SK-N-SH (cell line): ENCODE measurements at regions not wholly inside any gene's neighbourhood (a gene's known extent, or its start where the extent isn't known, plus 50 kb on each side); places are given as distances from the start of the nearest gene placed in this dataset.

Experiments
- CTCF ChIA-PET: fragments of 300-600, 350-600 bp; formaldehyde crosslinking; extraction: SDS; loops from one replicate; lab custom pipeline; 2021; lab: Yijun Ruan, JAX
- POLR2A ChIA-PET: fragments of 350-600 bp; sonication (Branson Sonifier 250); formaldehyde crosslinking; extraction: SDS; loops from one replicate; lab custom pipeline; 2020; ENCODE audit warnings: antibody characterized with exemption, inconsistent platforms; lab: Yijun Ruan, JAX
- DNase-seq: peaks from one replicate; pipeline ENCODE4 v3.0.0; 2012
- H2AFZ ChIP-seq: fragments of 200-600 bp; sonication (generic); 2 replicates; pipeline ENCODE4 v1.8.1; 2016; ENCODE audit warnings: antibody characterized with exemption, mild to moderate bottlenecking, low read depth
- H3F3A ChIP-seq: fragments of 200-600 bp; sonication (generic); replicated peaks from 2 replicates; pipeline ENCODE3; 2016; ENCODE audit warnings: antibody characterized with exemption, mild to moderate bottlenecking; ENCODE audit not compliant: insufficient read depth
- H3K27ac ChIP-seq, 2 experiments: fragments of 200-500 bp in 1 of 2; fragments of 200-600 bp in 1 of 2; sonication (Bioruptor generic) in 1 of 2; sonication (generic), shearing (Covaris generic) in 1 of 2; 2 replicates each; pipeline versions ENCODE4 v1.5.1 to v1.6.1; 2014 to 2016; ENCODE audit warnings: low read depth in 2 of 2, inconsistent platforms in 1 of 2, low read length in 1 of 2, mild to moderate bottlenecking in 1 of 2, mixed read lengths in 1 of 2
- H3K27me3 ChIP-seq: fragments of 200-600 bp; sonication (generic), shearing (Covaris generic); 2 replicates; pipeline ENCODE4 v1.6.1; 2016; ENCODE audit warnings: mixed run types; ENCODE audit not compliant: insufficient read depth
- H3K36me3 ChIP-seq, 2 experiments: fragments of 200-500 bp in 1 of 2; fragments of 200-600 bp in 1 of 2; sonication (Bioruptor generic) in 1 of 2; sonication (generic) in 1 of 2; replicated peaks in 1 of 2; 2 replicates each; pipeline versions ENCODE3 to v1.5.1; 2014 to 2016; ENCODE audit warnings: low read length in 1 of 2, mild to moderate bottlenecking in 1 of 2; ENCODE audit not compliant: insufficient read depth in 2 of 2, control insufficient read depth in 1 of 2
- H3K4me1 ChIP-seq, 2 experiments: fragments of 200-500 bp in 1 of 2; fragments of 200-600 bp in 1 of 2; sonication (Bioruptor generic) in 1 of 2; sonication (generic), shearing (Covaris generic) in 1 of 2; 2 replicates each; pipeline versions ENCODE4 v1.5.1 to v1.6.1; 2014 to 2016; ENCODE audit warnings: low read depth in 1 of 2, low read length in 1 of 2, mixed run types in 1 of 2; ENCODE audit not compliant: insufficient read depth in 2 of 2, control insufficient read depth in 1 of 2
- H3K4me2 ChIP-seq: fragments of 200-600 bp; sonication (generic), shearing (Covaris generic); 2 replicates; pipeline ENCODE4 v1.6.1; 2017; ENCODE audit warnings: mixed run types
- H3K4me3 ChIP-seq, 2 experiments: fragments of 200-500 bp in 1 of 2; fragments of 200-600 bp in 1 of 2; sonication (Bioruptor generic) in 1 of 2; sonication (generic), shearing (Covaris generic) in 1 of 2; 2 replicates each; pipeline versions ENCODE4 v1.5.1 to v1.8.1; 2014 to 2016; ENCODE audit warnings: low read depth in 2 of 2, inconsistent platforms in 1 of 2, low read length in 1 of 2, mild to moderate bottlenecking in 1 of 2, mixed read lengths in 1 of 2, moderate library complexity in 1 of 2
- H3K79me2 ChIP-seq: fragments of 200-600 bp; sonication (generic); 2 replicates; pipeline ENCODE4 v1.8.1; 2017; ENCODE audit warnings: mild to moderate bottlenecking; ENCODE audit not compliant: insufficient read depth
- H3K9ac ChIP-seq: fragments of 200-600 bp; sonication (generic); 2 replicates; pipeline ENCODE4 v1.6.1; 2017; ENCODE audit warnings: mixed run types
- H3K9me2 ChIP-seq: fragments of 200-600 bp; sonication (generic); 2 replicates; pipeline ENCODE4 v1.6.1; 2017; ENCODE audit warnings: mixed run types
- H3K9me3 ChIP-seq: fragments of 200-600 bp; sonication (generic); 2 replicates; pipeline ENCODE4 v1.6.1; 2017; ENCODE audit warnings: mixed run types, mild to moderate bottlenecking, moderate library complexity
- H4K20me1 ChIP-seq: fragments of 200-600 bp; sonication (generic); 2 replicates; pipeline ENCODE4 v1.6.1; 2017; ENCODE audit warnings: mild to moderate bottlenecking, mixed run types; ENCODE audit not compliant: insufficient read depth
- CHD2 ChIP-seq: fragments of 150-350 bp; IDR thresholded peaks from 2 replicates; pipeline ENCODE4 v1.6.1; 2018; ENCODE audit warnings: low read length; ENCODE audit not compliant: partially characterized antibody
- FOSL2 ChIP-seq: IDR thresholded peaks from 2 replicates; pipeline ENCODE4 v1.4.0; 2012; ENCODE audit warnings: low read depth, mild to moderate bottlenecking, moderate library complexity, borderline replicate concordance
- FOXJ3 ChIP-seq: sonication (generic); formaldehyde crosslinking; IDR thresholded peaks from 2 replicates; pipeline ENCODE4 v1.5.1; 2020; ENCODE audit warnings: mild to moderate bottlenecking, missing genetic modification reagents
- FOXM1 ChIP-seq: IDR thresholded peaks from 2 replicates; pipeline ENCODE4 v1.4.0; 2012; ENCODE audit warnings: low read depth, mild to moderate bottlenecking
- GATA2 ChIP-seq: sonication (generic); formaldehyde crosslinking; IDR thresholded peaks from 2 replicates; pipeline ENCODE4 v1.5.0; 2020; ENCODE audit warnings: mild to moderate bottlenecking, missing genetic modification reagents
- MEF2A ChIP-seq: IDR thresholded peaks from 2 replicates; pipeline ENCODE4 v1.4.0; 2012; ENCODE audit warnings: low read depth, borderline replicate concordance
- NFIC ChIP-seq: IDR thresholded peaks from 2 replicates; pipeline ENCODE4 v1.4.0; 2012; ENCODE audit warnings: borderline replicate concordance
- NRF1 ChIP-seq: IDR thresholded peaks from 2 replicates; pipeline ENCODE4 v1.6.1; 2012; ENCODE audit warnings: low read depth, mild to moderate bottlenecking, low read length
- PBX3 ChIP-seq: IDR thresholded peaks from 2 replicates; pipeline ENCODE4; 2012
- POLR2AphosphoS5 ChIP-seq: IDR thresholded peaks from 2 replicates; pipeline ENCODE4 v1.6.1; 2012; ENCODE audit warnings: low read depth, low read length
- RAD21 ChIP-seq: IDR thresholded peaks from 2 replicates; pipeline ENCODE4 v1.6.1; 2012; ENCODE audit warnings: mild to moderate bottlenecking, low read length
- RFX5 ChIP-seq: IDR thresholded peaks from 2 replicates; pipeline ENCODE4 v1.6.1; 2012; ENCODE audit warnings: mild to moderate bottlenecking, improper control_type of control experiment, low read length
- SIN3A ChIP-seq: IDR thresholded peaks from 2 replicates; pipeline ENCODE4 v1.6.1; 2012; ENCODE audit warnings: low read depth, mild to moderate bottlenecking, low read length, moderate library complexity, borderline replicate concordance
- SMC3 ChIP-seq: IDR thresholded peaks from 2 replicates; pipeline ENCODE4 v1.6.1; 2012; ENCODE audit warnings: low read depth, low read length, improper control_type of control experiment
- USF1 ChIP-seq: IDR thresholded peaks from 2 replicates; pipeline ENCODE4 v1.4.0; 2012; ENCODE audit warnings: low read depth, borderline replicate concordance
- YY1 ChIP-seq: IDR thresholded peaks from 2 replicates; pipeline ENCODE4 v1.4.0; 2012; ENCODE audit warnings: low read depth, mild to moderate bottlenecking
- WGBS: methylation state at CpG from one replicate; pipeline ENCODE4 v1.1.6; 2017; ENCODE audit warnings: low lambda C conversion rate; 5-methylcytosine and 5-hydroxymethylcytosine counted together
- TF ChIP-seq, protein P1 (sequence below): IDR thresholded peaks from 2 replicates; pipeline ENCODE4 v1.4.0; 2012; ENCODE audit warnings: low read depth
- TF ChIP-seq, protein P2 (sequence below): fragments of 200-600 bp; sonication (generic); IDR thresholded peaks from 2 replicates; pipeline ENCODE4 v1.6.1; 2017; ENCODE audit warnings: antibody characterized with exemption, mild to moderate bottlenecking, moderate library complexity
- TF ChIP-seq, protein P3 (sequence below): IDR thresholded peaks from 2 replicates; pipeline ENCODE4 v1.6.1; 2012; ENCODE audit warnings: mild to moderate bottlenecking, low read depth, low read length, moderate library complexity

DNA sequence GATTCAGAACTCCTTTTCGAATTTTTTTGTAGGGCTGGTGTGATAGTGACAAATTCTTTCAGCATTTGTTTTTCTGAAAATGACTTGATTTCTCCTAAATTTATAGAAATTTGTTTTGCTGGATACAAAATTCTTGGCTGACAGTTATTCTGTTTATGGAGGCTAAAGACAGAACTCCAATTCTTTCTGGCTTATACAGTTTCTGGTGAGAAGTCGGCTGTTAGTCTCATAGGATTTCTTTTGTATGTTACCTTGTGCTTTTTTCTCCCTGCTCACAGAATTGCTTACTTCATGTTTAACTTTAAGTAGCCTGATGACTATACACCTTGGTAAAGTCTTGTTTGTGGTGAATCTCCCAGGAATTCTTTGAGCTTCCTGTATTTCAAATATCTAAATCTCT is 1264.6 kb downstream of the NSUN3 start:
- TF ChIP-seq FOXM1 = no peak
- no peak for TF ChIP-seq PBX3
- TF ChIP-seq NFIC = no peak
- TF ChIP-seq, protein P1, sequence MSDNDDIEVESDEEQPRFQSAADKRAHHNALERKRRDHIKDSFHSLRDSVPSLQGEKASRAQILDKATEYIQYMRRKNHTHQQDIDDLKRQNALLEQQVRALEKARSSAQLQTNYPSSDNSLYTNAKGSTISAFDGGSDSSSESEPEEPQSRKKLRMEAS = no peak
- no peak for TF ChIP-seq RAD21
- TF ChIP-seq GATA2 (CRISPR knock-in tag) = no peak
- no peak for TF ChIP-seq FOXJ3 (CRISPR knock-in tag)
- no peak for TF ChIP-seq MEF2A
- no peak for TF ChIP-seq CHD2
- TF ChIP-seq SIN3A = no peak
- TF ChIP-seq, protein P2, sequence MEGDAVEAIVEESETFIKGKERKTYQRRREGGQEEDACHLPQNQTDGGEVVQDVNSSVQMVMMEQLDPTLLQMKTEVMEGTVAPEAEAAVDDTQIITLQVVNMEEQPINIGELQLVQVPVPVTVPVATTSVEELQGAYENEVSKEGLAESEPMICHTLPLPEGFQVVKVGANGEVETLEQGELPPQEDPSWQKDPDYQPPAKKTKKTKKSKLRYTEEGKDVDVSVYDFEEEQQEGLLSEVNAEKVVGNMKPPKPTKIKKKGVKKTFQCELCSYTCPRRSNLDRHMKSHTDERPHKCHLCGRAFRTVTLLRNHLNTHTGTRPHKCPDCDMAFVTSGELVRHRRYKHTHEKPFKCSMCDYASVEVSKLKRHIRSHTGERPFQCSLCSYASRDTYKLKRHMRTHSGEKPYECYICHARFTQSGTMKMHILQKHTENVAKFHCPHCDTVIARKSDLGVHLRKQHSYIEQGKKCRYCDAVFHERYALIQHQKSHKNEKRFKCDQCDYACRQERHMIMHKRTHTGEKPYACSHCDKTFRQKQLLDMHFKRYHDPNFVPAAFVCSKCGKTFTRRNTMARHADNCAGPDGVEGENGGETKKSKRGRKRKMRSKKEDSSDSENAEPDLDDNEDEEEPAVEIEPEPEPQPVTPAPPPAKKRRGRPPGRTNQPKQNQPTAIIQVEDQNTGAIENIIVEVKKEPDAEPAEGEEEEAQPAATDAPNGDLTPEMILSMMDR = no peak
- no peak for TF ChIP-seq RFX5
- no peak for TF ChIP-seq YY1
- TF ChIP-seq SMC3 = no peak
- no peak for TF ChIP-seq NRF1
- TF ChIP-seq POLR2AphosphoS5 = no peak
- no peak for TF ChIP-seq FOSL2
- TF ChIP-seq USF1 = no peak
- TF ChIP-seq, protein P3, sequence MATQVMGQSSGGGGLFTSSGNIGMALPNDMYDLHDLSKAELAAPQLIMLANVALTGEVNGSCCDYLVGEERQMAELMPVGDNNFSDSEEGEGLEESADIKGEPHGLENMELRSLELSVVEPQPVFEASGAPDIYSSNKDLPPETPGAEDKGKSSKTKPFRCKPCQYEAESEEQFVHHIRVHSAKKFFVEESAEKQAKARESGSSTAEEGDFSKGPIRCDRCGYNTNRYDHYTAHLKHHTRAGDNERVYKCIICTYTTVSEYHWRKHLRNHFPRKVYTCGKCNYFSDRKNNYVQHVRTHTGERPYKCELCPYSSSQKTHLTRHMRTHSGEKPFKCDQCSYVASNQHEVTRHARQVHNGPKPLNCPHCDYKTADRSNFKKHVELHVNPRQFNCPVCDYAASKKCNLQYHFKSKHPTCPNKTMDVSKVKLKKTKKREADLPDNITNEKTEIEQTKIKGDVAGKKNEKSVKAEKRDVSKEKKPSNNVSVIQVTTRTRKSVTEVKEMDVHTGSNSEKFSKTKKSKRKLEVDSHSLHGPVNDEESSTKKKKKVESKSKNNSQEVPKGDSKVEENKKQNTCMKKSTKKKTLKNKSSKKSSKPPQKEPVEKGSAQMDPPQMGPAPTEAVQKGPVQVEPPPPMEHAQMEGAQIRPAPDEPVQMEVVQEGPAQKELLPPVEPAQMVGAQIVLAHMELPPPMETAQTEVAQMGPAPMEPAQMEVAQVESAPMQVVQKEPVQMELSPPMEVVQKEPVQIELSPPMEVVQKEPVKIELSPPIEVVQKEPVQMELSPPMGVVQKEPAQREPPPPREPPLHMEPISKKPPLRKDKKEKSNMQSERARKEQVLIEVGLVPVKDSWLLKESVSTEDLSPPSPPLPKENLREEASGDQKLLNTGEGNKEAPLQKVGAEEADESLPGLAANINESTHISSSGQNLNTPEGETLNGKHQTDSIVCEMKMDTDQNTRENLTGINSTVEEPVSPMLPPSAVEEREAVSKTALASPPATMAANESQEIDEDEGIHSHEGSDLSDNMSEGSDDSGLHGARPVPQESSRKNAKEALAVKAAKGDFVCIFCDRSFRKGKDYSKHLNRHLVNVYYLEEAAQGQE = no peak
- Histone ChIP-seq H3K4me1 (no peaks in the 10 kb centered on the region), H3K27me3 (no peaks in the 10 kb centered on the region), H3K79me2 (no peaks in the 10 kb centered on the region), H2AFZ (no peak overlapping the region), H4K20me1 (no peaks in the 10 kb centered on the region), H3K9ac (no peak overlapping the region), H3K9me2 (no peaks in the 10 kb centered on the region), H3K4me2 (no peak overlapping the region), H3K27ac (no peak overlapping the region), H3K4me3 (no peak overlapping the region), H3K36me3 (no peaks in the 10 kb centered on the region), H3K9me3 (no peaks in the 10 kb centered on the region; the same call in 1 of the 2 replicates), H3F3A (no peaks in the 10 kb centered on the region)
- ChIA-PET POLR2A (no interaction called here), CTCF (no interaction called here)
- 13% methylated on average over 2 of the region's 2 CpGs for WGBS
- no peak for DNase-seq
